ENCODE measurements at regions not wholly inside any gene's neighbourhood (a gene's known extent, or its start where the extent isn't known, plus 50 kb on each side); places are given as distances from the start of the nearest gene placed in this dataset.

- Histone ChIP-seq H2AFZ (ENCODE audit: insufficient read depth, low read depth, low read length, poor library complexity, severe bottlenecking) (no peak overlapping the region), H3K27me3 (replicated peaks in 1 of 4; ENCODE audit: control extremely low read depth in 1 of 4, control insufficient read depth in 3 of 4, insufficient read depth in 4 of 4, low read length in 3 of 4) (no peaks in the 10 kb centered on the region), H3K4me2 (replicated peaks; ENCODE audit: low read depth, low read length, poor library complexity, severe bottlenecking) (no peak overlapping the region), H3K4me1 (ENCODE audit: control insufficient read depth in 2 of 2, insufficient read depth in 2 of 2, low read length in 2 of 2) (no peaks in the 10 kb centered on the region), H3K36me3 (replicated peaks in 1 of 2; ENCODE audit: control extremely low read depth in 1 of 2, control insufficient read depth in 1 of 2, extremely low read depth in 1 of 2, insufficient read depth in 2 of 2, low read length in 1 of 2) (no peaks in the 10 kb centered on the region), H3K79me2 (ENCODE audit: control insufficient read depth, insufficient read depth, low read length) (no peaks in the 10 kb centered on the region), H3K9ac (ENCODE audit: low read length) (no peak overlapping the region), H4K20me1 (ENCODE audit: control insufficient read depth, insufficient read depth, low read length, poor library complexity, severe bottlenecking) (no peaks in the 10 kb centered on the region), H3K9me3 (ENCODE audit: control extremely low read depth in 1 of 3, control insufficient read depth in 2 of 3, insufficient read depth in 1 of 3, low read length in 2 of 3) (no peaks in the 10 kb centered on the region), H3K4me3 (ENCODE audit: control extremely low read depth in 1 of 5, extremely low read depth in 1 of 5, insufficient read depth in 1 of 5, low read depth in 2 of 5, low read length in 4 of 5) (no peak overlapping the region), H3K27ac (ENCODE audit: low read length in 2 of 2) (no peak overlapping the region)
- H3K4me3 Mint-ChIP-seq = no peak overlapping the region
- TF ChIP-seq EZH2 (IDR thresholded peaks at IDR 0.05; ENCODE audit: borderline replicate concordance, insufficient read depth, low read depth, low read length, poor library complexity, severe bottlenecking) (no peak), CTCF (IDR thresholded peaks at IDR 0.05) (no peak)
- no peaks in the 10 kb centered on the region for H3K27me3 Mint-ChIP-seq
- DNase-seq (no peak), ATAC-seq (ENCODE audit: low read depth) (no peak)
- intact Hi-C loops (cut with micrococcal nuclease) = no loop called here
- H3K27ac Mint-ChIP-seq = no peak overlapping the region
- POLR2A ChIA-PET = no interaction called here
- CTCF ChIA-PET = interaction anchor here (0.7 kb wide), 1 partner anchor 91 kb away, joined by 3 read pairs; no protein-coding TSS in a partner anchor
- 56% methylated on average over 1 of the region's 1 CpG for WGBS (ENCODE audit: insufficient coverage)
- peaks cover 3% of the 10 kb centered on the region for H3K9me3 Mint-ChIP-seq (ENCODE audit: insufficient read depth)
- no peaks in the 10 kb centered on the region for H3K4me1 Mint-ChIP-seq
Observed at GRCh38 chr10:109207361-109207760, 716.0 kb downstream of the XPNPEP1 start.

- H3K4me3 Mint-ChIP-seq = no peak overlapping the region
- no peaks in the 10 kb centered on the region for H3K36me3 ChIP-seq (replicated peaks in 1 of 2; ENCODE audit: control extremely low read depth in 1 of 2, control insufficient read depth in 1 of 2, extremely low read depth in 1 of 2, insufficient read depth in 2 of 2, low read length in 1 of 2)
- no peak overlapping the region for H2AFZ ChIP-seq (ENCODE audit: insufficient read depth, low read depth, low read length, poor library complexity, severe bottlenecking)
- H3K27ac ChIP-seq (ENCODE audit: low read length in 2 of 2) = no peak overlapping the region
- TF ChIP-seq CTCF (IDR thresholded peaks at IDR 0.05) = no peak
- TF ChIP-seq EZH2 (IDR thresholded peaks at IDR 0.05; ENCODE audit: borderline replicate concordance, insufficient read depth, low read depth, low read length, poor library complexity, severe bottlenecking) = no peak
- H3K9me3 ChIP-seq (ENCODE audit: control extremely low read depth in 1 of 3, control insufficient read depth in 2 of 3, insufficient read depth in 1 of 3, low read length in 2 of 3) = no peaks in the 10 kb centered on the region
- H3K4me3 ChIP-seq (ENCODE audit: control extremely low read depth in 1 of 5, extremely low read depth in 1 of 5, insufficient read depth in 1 of 5, low read depth in 2 of 5, low read length in 4 of 5) = no peak overlapping the region
- no peaks in the 10 kb centered on the region for H3K4me1 ChIP-seq (ENCODE audit: control insufficient read depth in 2 of 2, insufficient read depth in 2 of 2, low read length in 2 of 2)
- H3K27ac Mint-ChIP-seq = no peak overlapping the region
- ATAC-seq (ENCODE audit: low read depth) = no peak
- no peaks in the 10 kb centered on the region for H3K4me1 Mint-ChIP-seq
- CTCF ChIA-PET = interaction anchor here (0.7 kb wide), 1 partner anchor 343 kb away, joined by 3 read pairs; no protein-coding TSS in a partner anchor
- WGBS (ENCODE audit: insufficient coverage) = 100% methylated on average over 1 of the region's 3 CpGs
- H4K20me1 ChIP-seq (ENCODE audit: control insufficient read depth, insufficient read depth, low read length, poor library complexity, severe bottlenecking) = no peaks in the 10 kb centered on the region
- H3K4me2 ChIP-seq (replicated peaks; ENCODE audit: low read depth, low read length, poor library complexity, severe bottlenecking) = no peak overlapping the region
- H3K27me3 ChIP-seq (replicated peaks in 1 of 4; ENCODE audit: control extremely low read depth in 1 of 4, control insufficient read depth in 3 of 4, insufficient read depth in 4 of 4, low read length in 3 of 4) = no peaks in the 10 kb centered on the region
- peaks cover 3% of the 10 kb centered on the region for H3K9me3 Mint-ChIP-seq (ENCODE audit: insufficient read depth)
- H3K27me3 Mint-ChIP-seq = no peaks in the 10 kb centered on the region
- POLR2A ChIA-PET = no interaction called here
- DNase-seq = no peak
- H3K9ac ChIP-seq (ENCODE audit: low read length) = no peak overlapping the region
- no peaks in the 10 kb centered on the region for H3K79me2 ChIP-seq (ENCODE audit: control insufficient read depth, insufficient read depth, low read length)
- intact Hi-C loops (cut with micrococcal nuclease) = no loop called here
Observed at GRCh38 chr10:109205929-109206585, 717.3 kb downstream of the XPNPEP1 start.

Data from B cell (primary cell).